GM23338 (cell line): ENCODE measurements at regions not wholly inside any gene's neighbourhood (a gene's known extent, or its start where the extent isn't known, plus 50 kb on each side); places are given as distances from the start of the nearest gene placed in this dataset.

Experiments
- CREB1 ChIP-seq: fragments of 250-450 bp; sonication (Bioruptor Pico); IDR thresholded peaks from 2 replicates; pipeline ENCODE4 v1.5.0; 2020; ENCODE audit warnings: low read depth, mild to moderate bottlenecking, moderate library complexity
- CTCF ChIP-seq, 2 experiments: fragments of 200-600 bp in 1 of 2; sonication (generic) in 1 of 2; conservative IDR thresholded peaks; 2 replicates each; pipeline versions ENCODE4 v1.5.1 to v1.6.1; 2016 to 2017; ENCODE audit warnings: antibody characterized with exemption in 2 of 2, low read depth in 2 of 2, mild to moderate bottlenecking in 2 of 2, moderate library complexity in 1 of 2
- EZH2 ChIP-seq: fragments of 200-600 bp; sonication (generic); IDR thresholded peaks from one replicate; pipeline ENCODE4 v1.8.0; 2017; ENCODE audit warnings: antibody characterized with exemption, mild to moderate bottlenecking, low read depth; ENCODE audit not compliant: unreplicated experiment
- EZH2phosphoT487 ChIP-seq: fragments of 200-600 bp; sonication (generic); IDR thresholded peaks from one replicate; pipeline ENCODE4 v1.8.1; 2018; ENCODE audit warnings: antibody characterized with exemption; ENCODE audit not compliant: unreplicated experiment
- POLR2AphosphoS5 ChIP-seq: IDR thresholded peaks from 2 replicates; pipeline ENCODE4 v1.6.1; 2016; ENCODE audit warnings: antibody characterized with exemption, low read depth
- ZNF331 ChIP-seq: fragments of 250-450 bp; sonication (Bioruptor Pico); IDR thresholded peaks from 2 replicates; pipeline ENCODE4 v1.5.0; 2020; ENCODE audit warnings: low read depth, mild to moderate bottlenecking, moderate library complexity
- TF ChIP-seq, protein P1 (sequence below): IDR thresholded peaks from one replicate; pipeline ENCODE4 v1.6.1; 2018; ENCODE audit warnings: antibody characterized with exemption; ENCODE audit not compliant: unreplicated experiment

GRCh38 chr7:17142831-17143541 is 155.5 kb upstream of the AHR start:
- TF ChIP-seq EZH2 (no peak), CREB1 (CRISPR knock-in tag) (no peak), CTCF (conservative IDR thresholded peaks at IDR 0.05; ENCODE audit: low read depth in 2 of 2) (no peak), POLR2AphosphoS5 (no peak), ZNF331 (CRISPR knock-in tag) (no peak), EZH2phosphoT487 (no peak)
- TF ChIP-seq, protein P1, sequence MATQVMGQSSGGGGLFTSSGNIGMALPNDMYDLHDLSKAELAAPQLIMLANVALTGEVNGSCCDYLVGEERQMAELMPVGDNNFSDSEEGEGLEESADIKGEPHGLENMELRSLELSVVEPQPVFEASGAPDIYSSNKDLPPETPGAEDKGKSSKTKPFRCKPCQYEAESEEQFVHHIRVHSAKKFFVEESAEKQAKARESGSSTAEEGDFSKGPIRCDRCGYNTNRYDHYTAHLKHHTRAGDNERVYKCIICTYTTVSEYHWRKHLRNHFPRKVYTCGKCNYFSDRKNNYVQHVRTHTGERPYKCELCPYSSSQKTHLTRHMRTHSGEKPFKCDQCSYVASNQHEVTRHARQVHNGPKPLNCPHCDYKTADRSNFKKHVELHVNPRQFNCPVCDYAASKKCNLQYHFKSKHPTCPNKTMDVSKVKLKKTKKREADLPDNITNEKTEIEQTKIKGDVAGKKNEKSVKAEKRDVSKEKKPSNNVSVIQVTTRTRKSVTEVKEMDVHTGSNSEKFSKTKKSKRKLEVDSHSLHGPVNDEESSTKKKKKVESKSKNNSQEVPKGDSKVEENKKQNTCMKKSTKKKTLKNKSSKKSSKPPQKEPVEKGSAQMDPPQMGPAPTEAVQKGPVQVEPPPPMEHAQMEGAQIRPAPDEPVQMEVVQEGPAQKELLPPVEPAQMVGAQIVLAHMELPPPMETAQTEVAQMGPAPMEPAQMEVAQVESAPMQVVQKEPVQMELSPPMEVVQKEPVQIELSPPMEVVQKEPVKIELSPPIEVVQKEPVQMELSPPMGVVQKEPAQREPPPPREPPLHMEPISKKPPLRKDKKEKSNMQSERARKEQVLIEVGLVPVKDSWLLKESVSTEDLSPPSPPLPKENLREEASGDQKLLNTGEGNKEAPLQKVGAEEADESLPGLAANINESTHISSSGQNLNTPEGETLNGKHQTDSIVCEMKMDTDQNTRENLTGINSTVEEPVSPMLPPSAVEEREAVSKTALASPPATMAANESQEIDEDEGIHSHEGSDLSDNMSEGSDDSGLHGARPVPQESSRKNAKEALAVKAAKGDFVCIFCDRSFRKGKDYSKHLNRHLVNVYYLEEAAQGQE = no peak
